HEK293T (cell line): ENCODE measurements at regions not wholly inside any gene's neighbourhood (a gene's known extent, or its start where the extent isn't known, plus 50 kb on each side); places are given as distances from the start of the nearest gene placed in this dataset.
"Not testable (repeated sequence)": the region's sequence is repeated elsewhere in the genome, so short reads cannot be mapped to it uniquely, and the experiment has no call there.

ENCODE experiments used
- CTCF ChIA-PET: fragments of 350-600 bp; formaldehyde crosslinking; extraction: SDS; loops from one replicate; lab custom pipeline; 2021; ENCODE audit warnings: antibody characterized with exemption, inconsistent platforms; lab: Yijun Ruan, JAX
- POLR2A ChIA-PET: fragments of 350-600 bp; formaldehyde crosslinking; extraction: SDS; loops from one replicate; lab custom pipeline; 2020; ENCODE audit warnings: antibody characterized with exemption, inconsistent platforms; lab: Yijun Ruan, JAX
- DNase-seq: peaks from one replicate; pipeline ENCODE4 v3.0.0; 2012; ENCODE audit warnings: mixed read lengths; ENCODE audit errors: extremely low spot score
- ARNT ChIP-seq: fragments of 450-650 bp; IDR thresholded peaks from 2 replicates; pipeline ENCODE4 v1.6.1; 2017; ENCODE audit warnings: mild to moderate bottlenecking
- BHLHE40 ChIP-seq: fragments of 450-650 bp; IDR thresholded peaks from 2 replicates; pipeline ENCODE4 v1.6.1; 2016; ENCODE audit warnings: mild to moderate bottlenecking, moderate library complexity, borderline replicate concordance
- CTBP1 ChIP-seq: fragments of 450-650 bp; IDR thresholded peaks from 2 replicates; pipeline ENCODE4 v1.6.1; 2016; ENCODE audit warnings: borderline replicate concordance
- ELF4 ChIP-seq: fragments of 450-650 bp; IDR thresholded peaks from 2 replicates; pipeline ENCODE4 v1.6.1; 2017; ENCODE audit warnings: antibody characterized with exemption
- FOXA1 ChIP-seq: fragments of 450-650 bp; IDR thresholded peaks from 2 replicates; pipeline ENCODE4 v1.6.1; 2016; ENCODE audit warnings: mild to moderate bottlenecking
- FOXK2 ChIP-seq: fragments of 450-650 bp; IDR thresholded peaks from 2 replicates; pipeline ENCODE4 v1.6.1; 2016; ENCODE audit warnings: mild to moderate bottlenecking
- FOXM1 ChIP-seq: fragments of 450-650 bp; IDR thresholded peaks from 2 replicates; pipeline ENCODE4 v1.6.1; 2017; ENCODE audit warnings: mild to moderate bottlenecking, borderline replicate concordance
- HDGF ChIP-seq: fragments of 450-650 bp; IDR thresholded peaks from 2 replicates; pipeline ENCODE4 v1.6.1; 2017; ENCODE audit warnings: antibody characterized with exemption, borderline replicate concordance
- L3MBTL2 ChIP-seq: fragments of 450-650 bp; conservative IDR thresholded peaks from 2 replicates; pipeline ENCODE4 v1.6.1; 2016; ENCODE audit warnings: mild to moderate bottlenecking
- LEF1 ChIP-seq: fragments of 450-650 bp; IDR thresholded peaks from 2 replicates; pipeline ENCODE4 v1.6.1; 2017; ENCODE audit warnings: mild to moderate bottlenecking, borderline replicate concordance
- NFRKB ChIP-seq: fragments of 450-650 bp; IDR thresholded peaks from 2 replicates; pipeline ENCODE4 v1.6.1; 2016; ENCODE audit warnings: mild to moderate bottlenecking, moderate library complexity
- SP1 ChIP-seq: fragments of 450-650 bp; IDR thresholded peaks from 2 replicates; pipeline ENCODE4 v1.6.1; 2017
- SUZ12 ChIP-seq: fragments of 450-650 bp; IDR thresholded peaks from 2 replicates; pipeline ENCODE4 v1.6.1; 2016; ENCODE audit warnings: mild to moderate bottlenecking
- TARDBP ChIP-seq: fragments of 450-650 bp; IDR thresholded peaks from 2 replicates; pipeline ENCODE4 v1.6.1; 2016
- ZNF384 ChIP-seq: fragments of 450-650 bp; IDR thresholded peaks from 2 replicates; pipeline ENCODE4 v1.6.1; 2016
- TF ChIP-seq, protein P1 (sequence below): fragments of 450-650 bp; IDR thresholded peaks from 2 replicates; pipeline ENCODE4 v1.6.1; 2016

DNA sequence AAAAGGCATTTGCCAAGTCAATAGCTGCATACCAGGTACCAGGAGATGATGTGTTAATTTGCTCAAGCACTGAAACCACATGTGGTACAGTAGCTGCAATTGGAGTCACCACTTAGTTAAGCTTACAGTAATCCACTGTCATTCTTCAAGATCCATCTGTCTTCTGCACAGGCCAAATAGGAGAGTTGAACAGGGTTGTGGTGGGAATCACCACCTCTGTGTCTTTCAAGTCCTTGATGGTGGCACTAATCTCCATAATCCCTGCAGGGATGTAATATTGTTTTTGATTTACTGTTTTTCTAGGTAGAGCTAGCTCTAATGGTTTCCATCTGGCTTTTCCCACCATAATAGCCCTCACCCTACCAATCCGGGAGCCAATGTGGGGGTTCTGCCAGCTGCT is 91.9 kb downstream of the FCRL5 start:
- no peak for DNase-seq
- TF ChIP-seq LEF1 = no peak
- no peak for TF ChIP-seq L3MBTL2
- no peak for TF ChIP-seq FOXA1
- TF ChIP-seq SP1 = no peak
- no peak for TF ChIP-seq ZNF384
- no peak for TF ChIP-seq CTBP1
- no peak for TF ChIP-seq TARDBP
- CTCF ChIA-PET = no interaction called here
- POLR2A ChIA-PET = no interaction called here

DNA sequence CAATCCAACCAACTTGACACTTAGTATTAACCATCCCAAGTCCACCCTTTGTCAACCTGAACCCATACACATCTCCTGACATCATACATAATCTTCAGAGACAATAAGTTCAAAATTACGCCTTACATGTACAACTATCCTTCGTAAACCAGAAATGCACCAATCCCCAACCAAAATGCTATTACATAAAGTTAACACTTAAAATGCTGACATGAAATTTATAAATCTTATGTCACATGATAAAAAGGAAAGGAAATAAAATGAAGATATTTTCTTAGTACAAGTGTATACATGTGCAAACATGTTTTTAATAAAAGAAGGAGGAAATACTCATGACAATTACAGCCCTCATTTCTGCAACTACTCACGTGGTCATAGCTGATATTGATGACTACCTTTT is 95.0 kb downstream of the FCRL5 start:
- no peak for DNase-seq
- ChIA-PET CTCF (no interaction called here), POLR2A (no interaction called here)

DNA sequence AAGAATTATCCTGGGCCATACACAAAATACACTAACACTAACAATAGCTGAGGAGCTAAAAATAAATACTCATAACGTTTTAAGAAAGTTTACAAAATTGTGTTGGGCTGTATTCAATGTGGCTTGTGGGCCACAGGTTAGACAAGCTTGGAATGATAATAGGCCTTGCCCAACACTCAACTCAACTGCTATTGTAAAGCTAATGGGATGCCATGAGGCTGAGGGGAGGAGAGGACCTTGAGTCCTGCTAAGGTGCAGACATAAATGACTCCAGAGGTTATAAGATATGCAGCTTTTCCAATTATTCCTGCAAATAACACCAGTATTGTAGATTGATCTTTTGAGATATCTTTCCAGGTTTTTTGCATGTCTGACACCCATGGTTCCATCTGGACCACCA is 97.0 kb downstream of the FCRL5 start:
- DNase-seq = no peak
- ChIA-PET POLR2A (no interaction called here), CTCF (interaction anchor here (0.7 kb wide), 1 partner anchor 10 kb away, joined by 4 read pairs; no protein-coding TSS in a partner anchor)
- TF ChIP-seq FOXK2 (no peak), TARDBP (no peak), SP1 (no peak), SUZ12 (no peak), ZNF384 (no peak), L3MBTL2 (no peak), ARNT (no peak), LEF1 (no peak), FOXM1 (no peak), HDGF (no peak), NFRKB (no peak), BHLHE40 (no peak), CTBP1 (no peak), FOXA1 (no peak)
- TF ChIP-seq, protein P1, sequence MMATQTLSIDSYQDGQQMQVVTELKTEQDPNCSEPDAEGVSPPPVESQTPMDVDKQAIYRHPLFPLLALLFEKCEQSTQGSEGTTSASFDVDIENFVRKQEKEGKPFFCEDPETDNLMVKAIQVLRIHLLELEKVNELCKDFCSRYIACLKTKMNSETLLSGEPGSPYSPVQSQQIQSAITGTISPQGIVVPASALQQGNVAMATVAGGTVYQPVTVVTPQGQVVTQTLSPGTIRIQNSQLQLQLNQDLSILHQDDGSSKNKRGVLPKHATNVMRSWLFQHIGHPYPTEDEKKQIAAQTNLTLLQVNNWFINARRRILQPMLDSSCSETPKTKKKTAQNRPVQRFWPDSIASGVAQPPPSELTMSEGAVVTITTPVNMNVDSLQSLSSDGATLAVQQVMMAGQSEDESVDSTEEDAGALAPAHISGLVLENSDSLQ = no peak

More for the DNA sequence above, 95.0 kb downstream of the FCRL5 start:
- no peak for TF ChIP-seq ZNF384
- TF ChIP-seq LEF1 = no peak
- no peak for TF ChIP-seq FOXM1
- TF ChIP-seq, protein P1 = no peak
- no peak for TF ChIP-seq L3MBTL2
- no peak for TF ChIP-seq CTBP1
- no peak for TF ChIP-seq ARNT

DNA sequence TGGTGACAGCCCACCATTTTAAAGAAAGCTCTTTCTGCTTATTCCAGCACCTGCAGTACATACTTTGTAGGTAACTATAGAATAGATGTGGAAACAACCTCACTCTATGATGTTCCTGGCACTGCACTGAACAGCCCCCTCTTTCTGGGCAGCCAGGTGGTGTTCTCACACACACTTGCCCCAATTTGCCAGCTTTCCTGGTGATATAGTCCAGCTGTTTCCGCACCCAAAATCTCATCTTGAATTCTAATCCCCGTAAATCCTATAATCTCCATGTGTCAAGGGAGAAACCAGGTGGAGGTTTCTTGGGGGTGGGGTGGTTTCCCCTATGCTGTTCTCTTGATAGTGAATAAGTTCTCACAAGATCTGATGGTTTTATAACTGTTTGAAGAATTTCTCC is 102.2 kb downstream of the FCRL5 start:
- no peak for DNase-seq
- CTCF ChIA-PET = no interaction called here
- POLR2A ChIA-PET = no interaction called here
- TF ChIP-seq SUZ12 (no peak), CTBP1 (no peak), ELF4 (no peak), BHLHE40 (no peak), SP1 (no peak), L3MBTL2 (no peak), HDGF (no peak), ARNT (no peak), FOXA1 (no peak), FOXM1 (no peak), FOXK2 (no peak), NFRKB (no peak)
- TF ChIP-seq, protein P1 = no peak

DNA sequence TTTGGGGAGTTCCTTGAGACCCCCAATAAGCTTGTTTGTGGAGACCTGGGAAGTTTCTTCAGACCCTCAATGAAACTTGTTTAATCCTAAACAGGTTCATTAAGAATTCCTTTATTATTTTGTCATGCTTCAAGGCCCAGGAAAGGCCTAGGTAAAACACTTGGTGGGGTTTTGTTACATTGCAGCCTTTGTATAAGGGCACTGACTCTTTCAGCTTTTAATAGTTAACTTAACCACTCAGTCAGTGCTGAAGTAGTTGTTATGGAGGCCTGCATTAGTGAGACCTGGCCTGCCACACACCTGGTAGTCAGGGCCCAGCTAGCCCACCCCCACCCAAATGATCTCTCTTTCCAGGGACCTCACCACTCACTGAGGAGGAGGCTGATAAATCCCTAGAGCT is 103.7 kb downstream of the FCRL5 start:
- POLR2A ChIA-PET = no interaction called here
- CTCF ChIA-PET = no interaction called here
- DNase-seq = no peak
- TF ChIP-seq LEF1 = no peak
- no peak for TF ChIP-seq NFRKB
- no peak for TF ChIP-seq SP1
- TF ChIP-seq ARNT = no peak
- no peak for TF ChIP-seq ZNF384
- no peak for TF ChIP-seq L3MBTL2
- TF ChIP-seq HDGF = no peak
- TF ChIP-seq FOXA1 = no peak
- TF ChIP-seq SUZ12 = no peak
- TF ChIP-seq CTBP1 = no peak
- no peak for TF ChIP-seq TARDBP
- TF ChIP-seq FOXM1 = no peak

GRCh38 chr1:157446356-157446755 is 106.0 kb downstream of the FCRL5 start:
- CTCF ChIA-PET, DNase-seq, POLR2A ChIA-PET: not testable (repeated sequence)

- CTCF ChIA-PET = interaction anchor here (0.6 kb wide), 1 partner anchor 10 kb away, joined by 4 read pairs; no protein-coding TSS in a partner anchor
- POLR2A ChIA-PET, DNase-seq: not testable (repeated sequence)
- TF ChIP-seq, protein P1 = 0 out of 2 replicates have a peak, but pooled peaks have one; percentile 6
Observed at GRCh38 chr1:157445616-157446140, 106.6 kb downstream of the FCRL5 start.
